ENCODE measurements at regions not wholly inside any gene's neighbourhood (a gene's known extent, or its start where the extent isn't known, plus 50 kb on each side); places are given as distances from the start of the nearest gene placed in this dataset.

DNA sequence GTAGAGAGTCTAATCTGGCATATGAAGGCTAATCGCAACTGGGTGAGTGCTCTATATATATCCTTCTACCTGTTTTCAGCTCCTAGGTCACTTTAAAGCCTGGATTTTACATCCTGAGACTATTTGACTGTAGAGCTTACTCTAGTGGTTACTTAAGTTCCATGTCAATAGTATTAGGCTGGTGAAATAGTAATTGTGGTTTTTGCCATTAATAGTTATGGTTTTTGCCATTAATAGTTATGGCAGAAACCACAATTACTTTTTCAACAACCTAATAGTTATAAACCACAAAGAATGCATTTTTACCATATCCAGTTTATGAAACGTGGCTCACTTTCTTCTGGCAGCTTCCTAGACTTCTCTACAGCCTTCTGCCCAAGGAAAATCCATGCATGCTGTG, 263.1 kb upstream of the KIAA1217 start:
- Histone ChIP-seq H3K36me3 (ENCODE audit: low read depth) (no peaks in the 10 kb centered on the region), H3K27ac (no peak overlapping the region), H3K27me3 (replicated peaks; ENCODE audit: insufficient read depth) (no peaks in the 10 kb centered on the region), H3K9me2 (ENCODE audit: insufficient read depth) (no peaks in the 10 kb centered on the region), H4K20me1 (ENCODE audit: insufficient read depth) (no peaks in the 10 kb centered on the region), H3K9me3 (ENCODE audit: low read depth) (no peaks in the 10 kb centered on the region), H3K79me2 (ENCODE audit: insufficient read depth) (no peaks in the 10 kb centered on the region), H3K4me1 (ENCODE audit: insufficient read depth) (no peaks in the 10 kb centered on the region), H3K4me3 (no peak overlapping the region), H3K9ac (no peak overlapping the region), H3K4me2 (ENCODE audit: unreplicated experiment) (no peak overlapping the region), H2AFZ (no peak overlapping the region), H3F3A (ENCODE audit: insufficient read depth) (no peaks in the 10 kb centered on the region)
- DNase-seq = no peak
- in situ Hi-C loops (cut with MboI) = no loop called here
- TF ChIP-seq EZH2phosphoT487 (IDR thresholded peaks at IDR 0.05; ENCODE audit: insufficient read depth, low read depth) (no peak), EZH2 (IDR thresholded peaks at IDR 0.05; ENCODE audit: insufficient read depth, poor library complexity, severe bottlenecking) (no peak)
- 40 to 49% methylated on average over 2 of the region's 2 CpGs for WGBS, 2 experiments (ENCODE audit: low coverage in 1 of 2, low lambda C conversion rate in 2 of 2, missing lambda C conversion rate in 2 of 2)

- in situ Hi-C loops (cut with MboI) = no loop called here
- no peak for TF ChIP-seq EZH2phosphoT487 (IDR thresholded peaks at IDR 0.05; ENCODE audit: insufficient read depth, low read depth)
- no peak for TF ChIP-seq EZH2 (IDR thresholded peaks at IDR 0.05; ENCODE audit: insufficient read depth, poor library complexity, severe bottlenecking)
- no peaks in the 10 kb centered on the region for H4K20me1 ChIP-seq (ENCODE audit: insufficient read depth)
- H3F3A ChIP-seq (ENCODE audit: insufficient read depth) = no peaks in the 10 kb centered on the region
- H2AFZ ChIP-seq = no peak overlapping the region
- H3K27ac ChIP-seq = no peak overlapping the region
- H3K79me2 ChIP-seq (ENCODE audit: insufficient read depth) = no peaks in the 10 kb centered on the region
- no peaks in the 10 kb centered on the region for H3K36me3 ChIP-seq (ENCODE audit: low read depth)
- no peaks in the 10 kb centered on the region for H3K9me3 ChIP-seq (ENCODE audit: low read depth)
- WGBS, 2 experiments (ENCODE audit: low coverage in 1 of 2, low lambda C conversion rate in 2 of 2, missing lambda C conversion rate in 2 of 2) = 51 to 57% methylated on average over 6 of the region's 6 CpGs
- no peak overlapping the region for H3K4me3 ChIP-seq
- H3K27me3 ChIP-seq (replicated peaks; ENCODE audit: insufficient read depth) = no peaks in the 10 kb centered on the region
- no peak overlapping the region for H3K9ac ChIP-seq
- no peaks in the 10 kb centered on the region for H3K4me1 ChIP-seq (ENCODE audit: insufficient read depth)
- no peak for DNase-seq
- no peaks in the 10 kb centered on the region for H3K9me2 ChIP-seq (ENCODE audit: insufficient read depth)
- no peak overlapping the region for H3K4me2 ChIP-seq (ENCODE audit: unreplicated experiment)
Measured at GRCh38 chr10:23951841-23952240, 257.1 kb upstream of the KIAA1217 start.

DNA sequence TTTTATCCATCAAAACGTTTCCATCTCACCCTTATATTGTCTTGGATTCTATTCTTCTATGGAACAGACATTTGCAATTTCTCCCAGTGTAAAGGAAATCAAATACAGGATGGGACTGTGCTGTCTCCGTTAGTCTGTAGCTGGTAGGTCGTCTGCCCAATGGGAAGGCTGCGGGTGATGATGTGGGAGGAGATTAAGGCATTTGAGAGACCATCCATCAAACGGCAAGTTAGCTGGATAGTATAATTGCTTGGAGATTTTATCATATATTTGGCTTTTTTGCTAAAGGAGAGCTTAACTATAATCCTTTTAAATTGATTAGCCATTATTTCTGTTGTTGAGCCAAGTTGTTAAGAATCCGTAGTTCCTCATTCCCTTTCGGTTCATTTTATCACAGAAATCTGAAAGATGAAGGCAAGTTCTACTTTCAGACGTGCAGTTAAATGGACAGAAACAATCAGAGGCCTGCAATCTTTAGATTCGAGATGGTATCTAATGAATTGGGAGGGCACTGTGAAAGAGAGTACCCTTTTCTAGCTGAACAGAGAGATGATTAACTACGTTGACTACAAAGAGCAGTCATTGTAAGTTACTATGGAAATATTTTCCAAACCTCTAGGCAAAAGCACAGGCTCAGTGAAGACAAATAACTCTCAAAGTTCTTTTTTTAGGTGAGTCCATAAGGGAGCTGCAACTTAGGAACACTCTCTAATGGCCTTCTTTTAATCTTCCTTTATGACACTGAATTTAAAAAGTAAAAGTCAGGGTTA, 253.3 kb upstream of the KIAA1217 start:
- no peak for DNase-seq
- no peak overlapping the region for H3K4me3 ChIP-seq
- H3K27ac ChIP-seq = no peak overlapping the region
- H3K4me1 ChIP-seq (ENCODE audit: insufficient read depth) = no peaks in the 10 kb centered on the region
- no peak for TF ChIP-seq EZH2phosphoT487 (IDR thresholded peaks at IDR 0.05; ENCODE audit: insufficient read depth, low read depth)
- TF ChIP-seq EZH2 (IDR thresholded peaks at IDR 0.05; ENCODE audit: insufficient read depth, poor library complexity, severe bottlenecking) = no peak
- H3F3A ChIP-seq (ENCODE audit: insufficient read depth) = no peaks in the 10 kb centered on the region
- WGBS, 2 experiments (ENCODE audit: low coverage in 1 of 2, low lambda C conversion rate in 2 of 2, missing lambda C conversion rate in 2 of 2) = 30 to 38% methylated on average over 10 of the region's 10 CpGs
- H3K27me3 ChIP-seq (replicated peaks; ENCODE audit: insufficient read depth) = no peaks in the 10 kb centered on the region
- H4K20me1 ChIP-seq (ENCODE audit: insufficient read depth) = no peaks in the 10 kb centered on the region
- in situ Hi-C loops (cut with MboI) = no loop called here
- no peaks in the 10 kb centered on the region for H3K79me2 ChIP-seq (ENCODE audit: insufficient read depth)
- no peak overlapping the region for H3K4me2 ChIP-seq (ENCODE audit: unreplicated experiment)
- H3K9me2 ChIP-seq (ENCODE audit: insufficient read depth) = no peaks in the 10 kb centered on the region
- H2AFZ ChIP-seq = no peak overlapping the region
- H3K9ac ChIP-seq = no peak overlapping the region
- H3K9me3 ChIP-seq (ENCODE audit: low read depth) = no peaks in the 10 kb centered on the region
- no peaks in the 10 kb centered on the region for H3K36me3 ChIP-seq (ENCODE audit: low read depth)

- WGBS, 2 experiments (ENCODE audit: low coverage in 1 of 2, low lambda C conversion rate in 2 of 2, missing lambda C conversion rate in 2 of 2) = 60 to 62% methylated on average over 5 of the region's 5 CpGs
- H3K4me2 ChIP-seq (ENCODE audit: unreplicated experiment) = no peak overlapping the region
- no peaks in the 10 kb centered on the region for H3K9me2 ChIP-seq (ENCODE audit: insufficient read depth)
- H3K27ac ChIP-seq = no peak overlapping the region
- no peaks in the 10 kb centered on the region for H4K20me1 ChIP-seq (ENCODE audit: insufficient read depth)
- H3K4me1 ChIP-seq (ENCODE audit: insufficient read depth) = no peaks in the 10 kb centered on the region
- no peak for DNase-seq
- no peak for TF ChIP-seq EZH2 (IDR thresholded peaks at IDR 0.05; ENCODE audit: insufficient read depth, poor library complexity, severe bottlenecking)
- TF ChIP-seq EZH2phosphoT487 (IDR thresholded peaks at IDR 0.05; ENCODE audit: insufficient read depth, low read depth) = no peak
- no peak overlapping the region for H2AFZ ChIP-seq
- H3K36me3 ChIP-seq (ENCODE audit: low read depth) = no peaks in the 10 kb centered on the region
- no peak overlapping the region for H3K9ac ChIP-seq
- H3K9me3 ChIP-seq (ENCODE audit: low read depth) = no peaks in the 10 kb centered on the region
- H3F3A ChIP-seq (ENCODE audit: insufficient read depth) = no peaks in the 10 kb centered on the region
- H3K79me2 ChIP-seq (ENCODE audit: insufficient read depth) = no peaks in the 10 kb centered on the region
- H3K4me3 ChIP-seq = no peak overlapping the region
- H3K27me3 ChIP-seq (replicated peaks; ENCODE audit: insufficient read depth) = no peaks in the 10 kb centered on the region
- in situ Hi-C loops (cut with MboI) = no loop called here
Measured at GRCh38 chr10:23965123-23965522, 243.8 kb upstream of the KIAA1217 start.

Data from GM23248 (cell line).